ENCODE measurements at regions not wholly inside any gene's neighbourhood (a gene's known extent, or its start where the extent isn't known, plus 50 kb on each side); places are given as distances from the start of the nearest gene placed in this dataset.

DNA sequence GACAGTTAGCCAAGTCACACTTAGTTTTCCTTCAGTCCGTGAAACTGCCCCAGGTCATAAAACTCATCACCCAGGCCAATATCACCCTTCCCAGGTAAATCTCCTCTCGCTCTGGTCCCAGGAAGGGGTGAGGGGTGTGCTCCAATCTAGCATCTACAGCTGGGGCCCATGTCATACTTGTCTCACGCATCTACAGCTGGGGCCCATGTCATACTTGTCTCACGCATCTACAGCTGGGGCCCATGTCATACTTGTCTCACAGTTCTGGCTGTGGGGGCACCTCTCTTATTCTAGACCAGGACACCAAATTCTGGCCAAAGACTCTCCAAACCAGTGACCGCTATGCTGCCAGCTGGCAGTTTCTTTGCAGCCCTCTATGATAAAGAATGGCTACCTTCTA, 123.3 kb upstream of the DLGAP1 start:
- no peaks in the 10 kb centered on the region for H3K27me3 Mint-ChIP-seq
- no peak overlapping the region for H3K4me3 Mint-ChIP-seq
- intact Hi-C loops (cut with micrococcal nuclease) = loop anchor here (5.0 kb wide), 1 partner anchor 49 kb away; no protein-coding TSS in a partner anchor
- CTCF ChIA-PET = no interaction called here
- TF ChIP-seq, protein P1, sequence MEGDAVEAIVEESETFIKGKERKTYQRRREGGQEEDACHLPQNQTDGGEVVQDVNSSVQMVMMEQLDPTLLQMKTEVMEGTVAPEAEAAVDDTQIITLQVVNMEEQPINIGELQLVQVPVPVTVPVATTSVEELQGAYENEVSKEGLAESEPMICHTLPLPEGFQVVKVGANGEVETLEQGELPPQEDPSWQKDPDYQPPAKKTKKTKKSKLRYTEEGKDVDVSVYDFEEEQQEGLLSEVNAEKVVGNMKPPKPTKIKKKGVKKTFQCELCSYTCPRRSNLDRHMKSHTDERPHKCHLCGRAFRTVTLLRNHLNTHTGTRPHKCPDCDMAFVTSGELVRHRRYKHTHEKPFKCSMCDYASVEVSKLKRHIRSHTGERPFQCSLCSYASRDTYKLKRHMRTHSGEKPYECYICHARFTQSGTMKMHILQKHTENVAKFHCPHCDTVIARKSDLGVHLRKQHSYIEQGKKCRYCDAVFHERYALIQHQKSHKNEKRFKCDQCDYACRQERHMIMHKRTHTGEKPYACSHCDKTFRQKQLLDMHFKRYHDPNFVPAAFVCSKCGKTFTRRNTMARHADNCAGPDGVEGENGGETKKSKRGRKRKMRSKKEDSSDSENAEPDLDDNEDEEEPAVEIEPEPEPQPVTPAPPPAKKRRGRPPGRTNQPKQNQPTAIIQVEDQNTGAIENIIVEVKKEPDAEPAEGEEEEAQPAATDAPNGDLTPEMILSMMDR (IDR thresholded peaks at IDR 0.05) = no peak
- H3K27ac Mint-ChIP-seq = no peak overlapping the region
- no peaks in the 10 kb centered on the region for H3K36me3 Mint-ChIP-seq (ENCODE audit: low read depth)
- H3K4me1 Mint-ChIP-seq = no peaks in the 10 kb centered on the region
- peaks cover 24% of the 10 kb centered on the region for H3K9me3 Mint-ChIP-seq
- POLR2A ChIA-PET = no interaction called here
- DNase-seq (no peak), ATAC-seq (ENCODE audit: low read depth) (no peak)

DNA sequence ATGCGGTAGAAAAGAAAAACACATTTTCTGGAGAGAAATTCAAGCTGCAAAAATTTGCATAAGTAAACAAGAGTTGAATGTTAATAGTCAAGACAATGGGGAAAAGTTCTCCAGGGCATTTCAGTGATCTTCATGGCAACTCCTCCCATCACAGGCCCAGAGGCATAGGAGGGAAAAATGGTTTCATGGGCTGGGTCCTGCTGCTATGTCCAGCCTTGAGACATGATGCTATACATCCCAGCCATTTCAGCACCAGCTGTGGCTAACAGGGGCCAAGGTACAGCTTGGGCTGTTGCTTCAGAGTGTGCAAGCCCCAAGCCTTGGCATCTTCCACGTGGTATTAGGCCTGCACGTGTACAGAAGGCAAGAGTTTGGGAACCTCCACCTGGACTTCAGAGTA, 118.6 kb upstream of the DLGAP1 start:
- TF ChIP-seq, protein P1 (IDR thresholded peaks at IDR 0.05) = no peak
- no peak for DNase-seq
- Mint-ChIP-seq H3K4me3 (no peak overlapping the region), H3K9me3 (peaks cover 20% of the 10 kb centered on the region), H3K27me3 (no peaks in the 10 kb centered on the region), H3K36me3 (ENCODE audit: low read depth) (no peaks in the 10 kb centered on the region), H3K27ac (no peak overlapping the region), H3K4me1 (no peaks in the 10 kb centered on the region)
- no peak for ATAC-seq (ENCODE audit: low read depth)
- intact Hi-C loops (cut with micrococcal nuclease) = no loop called here
- CTCF ChIA-PET = no interaction called here
- POLR2A ChIA-PET = no interaction called here

DNA sequence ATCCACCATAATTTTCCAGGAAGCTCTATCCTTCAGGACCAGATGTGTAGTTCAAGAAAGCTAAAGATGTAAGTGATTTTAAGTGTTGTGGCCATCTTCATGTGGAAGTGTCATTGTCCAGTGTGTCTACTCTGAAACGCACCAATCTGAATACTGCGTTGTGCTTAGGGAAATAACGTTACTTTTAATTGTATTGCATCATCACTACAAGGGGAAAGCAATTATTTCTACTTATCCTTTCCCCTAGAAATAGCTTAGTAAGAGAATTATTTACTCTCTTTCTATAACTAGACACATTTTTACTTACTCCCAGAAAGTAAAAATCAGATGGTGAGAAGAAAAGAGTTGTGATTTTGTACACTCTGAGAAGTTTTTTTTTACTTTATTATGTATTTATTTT, 102.4 kb upstream of the DLGAP1 start:
- peaks cover 12% of the 10 kb centered on the region for H3K9me3 Mint-ChIP-seq
- intact Hi-C loops (cut with micrococcal nuclease) = no loop called here
- POLR2A ChIA-PET = no interaction called here

DNA sequence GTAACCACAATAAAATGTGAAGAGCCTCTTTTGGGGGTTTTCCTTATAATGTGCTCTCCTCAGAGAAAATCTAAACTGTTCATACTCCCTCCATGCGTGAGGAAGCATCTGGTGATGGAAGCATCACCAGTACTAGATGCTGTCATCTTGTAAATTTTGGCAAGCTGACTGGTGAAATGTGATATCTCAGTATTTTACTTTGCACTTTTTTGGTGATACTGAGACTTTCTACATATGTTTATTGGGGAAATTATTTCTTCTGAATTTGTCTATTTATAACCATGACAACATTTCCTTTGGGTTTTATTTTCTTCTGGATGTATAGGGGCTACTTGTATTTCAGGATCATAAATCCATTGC, 95.9 kb upstream of the DLGAP1 start:
- no peaks in the 10 kb centered on the region for H3K27me3 Mint-ChIP-seq
- H3K27ac Mint-ChIP-seq = no peak overlapping the region
- ATAC-seq (ENCODE audit: low read depth) (no peak), DNase-seq (no peak)
- no peaks in the 10 kb centered on the region for H3K36me3 Mint-ChIP-seq (ENCODE audit: low read depth)
- ChIA-PET CTCF (no interaction called here), POLR2A (no interaction called here)
- TF ChIP-seq, protein P1 (IDR thresholded peaks at IDR 0.05) = no peak
- no peaks in the 10 kb centered on the region for H3K4me1 Mint-ChIP-seq
- H3K9me3 Mint-ChIP-seq = peaks cover 5% of the 10 kb centered on the region
- intact Hi-C loops (cut with micrococcal nuclease) = no loop called here
- no peak overlapping the region for H3K4me3 Mint-ChIP-seq

More for the DNA sequence above, 102.4 kb upstream of the DLGAP1 start:
- no peaks in the 10 kb centered on the region for H3K4me1 Mint-ChIP-seq
- no peaks in the 10 kb centered on the region for H3K36me3 Mint-ChIP-seq (ENCODE audit: low read depth)
- no peaks in the 10 kb centered on the region for H3K27me3 Mint-ChIP-seq
- TF ChIP-seq, protein P1 (IDR thresholded peaks at IDR 0.05) = no peak
- H3K4me3 Mint-ChIP-seq = no peak overlapping the region
- ATAC-seq (ENCODE audit: low read depth) (no peak), DNase-seq (no peak)
- CTCF ChIA-PET = no interaction called here
- no peak overlapping the region for H3K27ac Mint-ChIP-seq

DNA sequence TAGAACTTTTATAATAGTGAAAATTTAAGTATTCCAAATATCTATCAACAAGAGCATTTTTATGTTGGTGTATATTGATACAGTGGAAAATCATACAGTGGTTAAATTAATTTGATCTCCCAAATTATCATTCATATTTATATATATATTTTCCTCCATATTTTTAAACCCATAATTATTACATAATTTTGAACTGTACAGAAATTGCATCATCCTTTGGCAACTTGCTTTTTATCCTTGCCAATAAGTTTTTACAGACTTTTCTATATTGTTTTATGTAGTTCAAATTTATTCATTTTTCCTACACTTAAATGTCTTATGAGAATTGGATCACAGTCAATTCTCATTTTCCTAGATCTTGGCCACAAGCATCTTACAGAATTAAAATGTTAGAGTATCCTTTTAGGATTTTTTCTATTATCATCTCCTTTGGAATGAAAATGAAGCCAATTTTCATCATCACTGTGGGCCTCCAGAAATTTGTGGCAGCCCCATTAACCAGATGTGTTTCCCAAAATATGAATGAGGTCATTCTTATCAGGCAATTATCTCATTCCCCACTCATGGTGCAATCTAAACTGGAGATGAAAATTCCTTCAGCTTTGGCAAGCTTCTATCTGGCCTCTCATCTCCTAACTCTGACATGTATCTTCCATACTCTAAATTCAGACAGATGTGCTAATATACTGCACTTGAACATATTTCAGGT, 94.2 kb upstream of the DLGAP1 start:
- peaks cover 2% of the 10 kb centered on the region for H3K9me3 Mint-ChIP-seq
- H3K36me3 Mint-ChIP-seq (ENCODE audit: low read depth) = no peaks in the 10 kb centered on the region
- ChIA-PET POLR2A (no interaction called here), CTCF (no interaction called here)
- ATAC-seq (ENCODE audit: low read depth) = no peak
- no peaks in the 10 kb centered on the region for H3K27me3 Mint-ChIP-seq
- TF ChIP-seq, protein P1 (IDR thresholded peaks at IDR 0.05) = no peak
- H3K4me1 Mint-ChIP-seq = no peaks in the 10 kb centered on the region
- intact Hi-C loops (cut with micrococcal nuclease) = no loop called here
- no peak overlapping the region for H3K27ac Mint-ChIP-seq
- H3K4me3 Mint-ChIP-seq = no peak overlapping the region
- no peak for DNase-seq
